CD14-positive monocyte (primary cell): ENCODE measurements at regions not wholly inside any gene's neighbourhood (a gene's known extent, or its start where the extent isn't known, plus 50 kb on each side); places are given as distances from the start of the nearest gene placed in this dataset.

ENCODE experiments used
- DNase-seq, 3 donors: peaks; one replicate each; pipeline ENCODE4 v3.0.0-alpha.2; 2011 to 2022
- H2AFZ ChIP-seq: 2 replicates; pipeline ENCODE4 v1.6.0; 2012; ENCODE audit warnings: mild to moderate bottlenecking, low read depth, low read length, inconsistent platforms; ENCODE audit not compliant: insufficient read depth, poor library complexity, severe bottlenecking
- H3K27ac ChIP-seq, 2 donors: 1 replicate in 1 of 2; 2 replicates in 1 of 2; pipeline ENCODE4 v1.5.1; 2012 to 2013; ENCODE audit warnings: low read length in 2 of 2, control low read depth in 1 of 2, inconsistent platforms in 1 of 2, low read depth in 1 of 2, mild to moderate bottlenecking in 1 of 2
- H3K27me3 ChIP-seq, 2 donors: one replicate each; pipeline versions ENCODE4 v1.6.0 to v1.6.1; 2011 to 2013; ENCODE audit warnings: low read length in 2 of 2; ENCODE audit not compliant: control insufficient read depth in 2 of 2, insufficient read depth in 2 of 2
- H3K36me3 ChIP-seq, 2 donors: replicated peaks in 1 of 2; 1 replicate in 1 of 2; 2 replicates in 1 of 2; pipeline versions ENCODE4 v1.5.1 to v1.6.1; 2012 to 2013; ENCODE audit warnings: low read length in 2 of 2, control low read depth in 1 of 2, inconsistent platforms in 1 of 2, mild to moderate bottlenecking in 1 of 2; ENCODE audit not compliant: insufficient read depth in 2 of 2, control insufficient read depth in 1 of 2
- H3K4me1 ChIP-seq, 2 donors: 1 replicate in 1 of 2; 2 replicates in 1 of 2; pipeline versions ENCODE4 v1.5.1 to v1.6.1; 2012 to 2013; ENCODE audit warnings: low read length in 2 of 2, control low read depth in 1 of 2, inconsistent platforms in 1 of 2, mild to moderate bottlenecking in 1 of 2, moderate library complexity in 1 of 2; ENCODE audit not compliant: insufficient read depth in 2 of 2, control insufficient read depth in 1 of 2
- H3K4me2 ChIP-seq: replicated peaks from 2 replicates; pipeline ENCODE3; 2012; ENCODE audit warnings: low read length, moderate library complexity, mild to moderate bottlenecking; ENCODE audit not compliant: poor library complexity, severe bottlenecking; ENCODE audit errors: extremely low read depth
- H3K4me3 ChIP-seq, 3 experiments: fragments of 200-600 bp in 1 of 3; sonication (generic) in 1 of 3; replicated peaks in 1 of 3; 1 replicate in 2 of 3; 2 replicates in 1 of 3; pipeline ENCODE4 v1.5.1; 2011 to 2013; ENCODE audit warnings: low read length in 3 of 3, mild to moderate bottlenecking in 3 of 3, control low read depth in 2 of 3, low read depth in 2 of 3, inconsistent platforms in 1 of 3, moderate library complexity in 1 of 3
- H3K79me2 ChIP-seq: 2 replicates; pipeline ENCODE4 v1.6.0; 2012; ENCODE audit warnings: mild to moderate bottlenecking, control low read depth, inconsistent platforms, low read length, moderate library complexity; ENCODE audit not compliant: insufficient read depth
- H3K9ac ChIP-seq: 2 replicates; pipeline ENCODE4 v1.6.0; 2017; ENCODE audit warnings: low read length, mild to moderate bottlenecking; ENCODE audit not compliant: insufficient read depth, poor library complexity, severe bottlenecking
- H3K9me3 ChIP-seq, 2 donors: replicated peaks in 1 of 2; 1 replicate in 1 of 2; 2 replicates in 1 of 2; pipeline versions ENCODE4 v1.5.1 to v1.6.1; 2012 to 2013; ENCODE audit warnings: low read length in 2 of 2, control low read depth in 1 of 2; ENCODE audit not compliant: control insufficient read depth in 1 of 2, insufficient read depth in 1 of 2
- H4K20me1 ChIP-seq: 2 replicates; pipeline ENCODE4 v1.6.0; 2012; ENCODE audit warnings: mild to moderate bottlenecking, low read length, control low read depth, moderate library complexity; ENCODE audit not compliant: insufficient read depth
- H3K27ac Mint-ChIP-seq, 7 donors: one replicate each; pipeline ENCODE4 v1.8.0; 2020; ENCODE audit warnings: mild to moderate bottlenecking in 7 of 7, mixed read lengths in 7 of 7, moderate library complexity in 6 of 7, inconsistent platforms in 2 of 7
- H3K27me3 Mint-ChIP-seq, 3 donors: one replicate each; pipeline ENCODE4 v1.8.0; 2021 to 2022; ENCODE audit warnings: low read depth in 3 of 3, mild to moderate bottlenecking in 3 of 3, mixed read lengths in 3 of 3, moderate library complexity in 3 of 3, inconsistent platforms in 1 of 3
- H3K36me3 Mint-ChIP-seq, 2 donors: one replicate each; pipeline ENCODE4 v1.8.0; 2020; ENCODE audit warnings: mixed read lengths in 2 of 2, inconsistent platforms in 1 of 2, mild to moderate bottlenecking in 1 of 2
- H3K4me1 Mint-ChIP-seq: one replicate; pipeline ENCODE4 v1.8.0; 2020; ENCODE audit warnings: mild to moderate bottlenecking, mixed read lengths
- H3K4me3 Mint-ChIP-seq, 2 donors: one replicate each; pipeline ENCODE4 v1.8.0; 2020; ENCODE audit warnings: mild to moderate bottlenecking in 2 of 2, mixed read lengths in 2 of 2, moderate library complexity in 1 of 2
- H3K9me3 Mint-ChIP-seq, 7 donors: one replicate each; pipeline ENCODE4 v1.8.0; 2020 to 2022; ENCODE audit warnings: mixed read lengths in 7 of 7, mild to moderate bottlenecking in 6 of 7, moderate library complexity in 6 of 7, inconsistent platforms in 2 of 7
- WGBS: methylation state at CpG from one replicate; pipeline ENCODE4 v1.1.5; 2013; ENCODE audit warnings: missing lambda C conversion rate; ENCODE audit not compliant: insufficient coverage; 5-methylcytosine and 5-hydroxymethylcytosine counted together
- intact Hi-C, 2 donors: fragments of 100-400 bp; cut with micrococcal nuclease; formaldehyde crosslinking; loops; one replicate each; pipeline versions ENCODE4 v1.15.0 to v1.15.1; 2023
- TF ChIP-seq, protein P1 (sequence below): fragments of 200-600 bp; IDR thresholded peaks from one replicate; pipeline ENCODE4 v1.8.0; 2022; ENCODE audit warnings: antibody characterized with exemption, mild to moderate bottlenecking

DNA sequence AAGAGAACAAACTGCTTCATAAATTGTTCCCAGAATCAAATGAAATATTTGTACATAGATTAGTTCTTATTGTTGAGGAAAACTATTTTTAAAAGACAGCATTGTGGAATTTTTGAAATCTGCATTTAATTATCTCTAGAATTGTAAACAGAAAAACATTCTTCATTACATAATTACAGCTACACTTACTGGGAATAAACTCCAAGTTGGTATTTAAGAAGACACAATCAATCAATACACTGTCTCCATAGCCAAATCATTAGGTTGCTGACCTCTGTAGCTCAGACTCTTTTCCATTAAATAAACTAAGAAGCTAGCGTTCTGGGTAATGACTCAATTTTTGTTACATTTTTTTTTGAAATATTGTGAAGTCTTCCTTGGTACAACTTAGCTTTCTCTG, 70.2 kb upstream of the PIEZO2 start:
- Mint-ChIP-seq H3K36me3 (no peaks in the 10 kb centered on the region), H3K9me3 (peaks cover 0 to 8% (median 0%) of the 10 kb centered on the region in 7 donors), H3K27me3 (peaks cover 0 to 1% (median 0%) of the 10 kb centered on the region in 3 donors), H3K4me3 (no peak overlapping the region), H3K4me1 (peaks cover 2% of the 10 kb centered on the region), H3K27ac (no peak overlapping the region)
- no peaks in the 10 kb centered on the region for H4K20me1 ChIP-seq
- H3K9ac ChIP-seq = no peak overlapping the region
- no peak overlapping the region for H3K4me3 ChIP-seq
- no peaks in the 10 kb centered on the region for H3K4me1 ChIP-seq
- no peaks in the 10 kb centered on the region for H3K27me3 ChIP-seq
- H3K4me2 ChIP-seq = no peak overlapping the region
- no CpG with 5 or more reads among the region's 1 CpG for WGBS
- intact Hi-C loops = no loop called here
- TF ChIP-seq, protein P1, sequence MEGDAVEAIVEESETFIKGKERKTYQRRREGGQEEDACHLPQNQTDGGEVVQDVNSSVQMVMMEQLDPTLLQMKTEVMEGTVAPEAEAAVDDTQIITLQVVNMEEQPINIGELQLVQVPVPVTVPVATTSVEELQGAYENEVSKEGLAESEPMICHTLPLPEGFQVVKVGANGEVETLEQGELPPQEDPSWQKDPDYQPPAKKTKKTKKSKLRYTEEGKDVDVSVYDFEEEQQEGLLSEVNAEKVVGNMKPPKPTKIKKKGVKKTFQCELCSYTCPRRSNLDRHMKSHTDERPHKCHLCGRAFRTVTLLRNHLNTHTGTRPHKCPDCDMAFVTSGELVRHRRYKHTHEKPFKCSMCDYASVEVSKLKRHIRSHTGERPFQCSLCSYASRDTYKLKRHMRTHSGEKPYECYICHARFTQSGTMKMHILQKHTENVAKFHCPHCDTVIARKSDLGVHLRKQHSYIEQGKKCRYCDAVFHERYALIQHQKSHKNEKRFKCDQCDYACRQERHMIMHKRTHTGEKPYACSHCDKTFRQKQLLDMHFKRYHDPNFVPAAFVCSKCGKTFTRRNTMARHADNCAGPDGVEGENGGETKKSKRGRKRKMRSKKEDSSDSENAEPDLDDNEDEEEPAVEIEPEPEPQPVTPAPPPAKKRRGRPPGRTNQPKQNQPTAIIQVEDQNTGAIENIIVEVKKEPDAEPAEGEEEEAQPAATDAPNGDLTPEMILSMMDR = no peak
- H2AFZ ChIP-seq = no peak overlapping the region
- H3K27ac ChIP-seq = no peak overlapping the region
- H3K79me2 ChIP-seq = no peaks in the 10 kb centered on the region
- H3K36me3 ChIP-seq = no peaks in the 10 kb centered on the region
- DNase-seq = no peak
- H3K9me3 ChIP-seq = no peaks in the 10 kb centered on the region

DNA sequence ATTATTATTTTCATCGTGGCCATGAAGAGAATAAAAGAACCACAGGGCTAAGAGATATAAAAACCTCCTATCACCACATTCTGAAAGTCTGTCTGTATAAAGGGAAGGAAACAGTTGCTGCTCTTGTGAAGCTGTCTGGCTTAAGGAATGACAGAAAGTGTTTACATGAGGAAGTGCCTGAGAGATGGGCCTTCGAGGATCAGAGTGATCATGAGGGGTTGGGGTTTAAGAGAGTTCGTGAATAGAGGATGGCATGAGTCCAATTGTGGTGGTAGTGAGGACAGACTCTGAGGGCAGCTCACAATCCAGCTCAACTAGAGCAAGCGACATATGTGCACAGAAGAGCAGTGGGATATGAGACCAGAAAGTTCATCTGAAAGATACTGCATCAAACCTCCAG, 65.8 kb upstream of the PIEZO2 start:
- Histone ChIP-seq H3K9me3 (no peaks in the 10 kb centered on the region), H3K36me3 (no peaks in the 10 kb centered on the region), H3K79me2 (no peaks in the 10 kb centered on the region), H3K4me2 (no peak overlapping the region), H2AFZ (no peak overlapping the region), H3K27me3 (no peaks in the 10 kb centered on the region), H3K27ac (no peak overlapping the region), H3K9ac (no peak overlapping the region), H3K4me1 (no peaks in the 10 kb centered on the region), H3K4me3 (no peak overlapping the region), H4K20me1 (no peaks in the 10 kb centered on the region)
- TF ChIP-seq, protein P1 = no peak
- Mint-ChIP-seq H3K27ac (no peak overlapping the region), H3K4me1 (peaks cover 2% of the 10 kb centered on the region), H3K27me3 (no peaks in the 10 kb centered on the region), H3K4me3 (no peak overlapping the region), H3K9me3 (no peaks in the 10 kb centered on the region), H3K36me3 (no peaks in the 10 kb centered on the region)
- DNase-seq = no peak
- 0% methylated on average over 2 of the region's 4 CpGs for WGBS
- intact Hi-C loops = no loop called here
